Activated naive CD8-positive, alpha-beta T cell treated with anti-CD3 and anti-CD28 coated beads, Interleukin-2, amount 10 ng/mL, durations not matched to agents 7 days and 5 days (primary cell): ENCODE measurements at regions not wholly inside any gene's neighbourhood (a gene's known extent, or its start where the extent isn't known, plus 50 kb on each side); places are given as distances from the start of the nearest gene placed in this dataset.
A peak's percentile ranks its signal among the peaks of the same experiment; 100 is the strongest.

Experiments used
- ATAC-seq: fragments of 150-1000 bp; cut with Tn5 transposase; one replicate; pipeline ENCODE4 v1.10.0; 2021; ENCODE audit warnings: low read depth, moderate library complexity
- POLR2A ChIA-PET: fragments of 350-600 bp; sonication (Branson Sonifier 250); formaldehyde crosslinking; loops from one replicate; lab custom pipeline; 2021; ENCODE audit warnings: antibody characterized with exemption; lab: Charles Lee
- DNase-seq: peaks from one replicate; pipeline ENCODE4 v3.0.0; 2021
- H3K27ac Mint-ChIP-seq: one replicate; pipeline ENCODE4 v1.8.0; 2022; ENCODE audit warnings: mild to moderate bottlenecking, mixed read lengths
- H3K27me3 Mint-ChIP-seq: one replicate; pipeline ENCODE4 v1.8.0; 2022; ENCODE audit warnings: mild to moderate bottlenecking, moderate library complexity, mixed read lengths
- H3K36me3 Mint-ChIP-seq: one replicate; pipeline ENCODE4 v1.8.0; 2021; ENCODE audit warnings: mild to moderate bottlenecking, mixed read lengths
- H3K4me1 Mint-ChIP-seq: one replicate; pipeline ENCODE4 v1.8.0; 2021; ENCODE audit warnings: mixed read lengths
- H3K4me3 Mint-ChIP-seq: one replicate; pipeline ENCODE4 v1.8.0; 2022; ENCODE audit warnings: mild to moderate bottlenecking, moderate library complexity, mixed read lengths
- H3K9me3 Mint-ChIP-seq: one replicate; pipeline ENCODE4 v1.8.0; 2021; ENCODE audit warnings: mixed read lengths

GRCh38 chr15:70557521-70558258 lies 205.7 kb downstream of the UACA start:
- POLR2A ChIA-PET, result interaction anchor here (0.8 to 5.9 kb wide), 2 partner anchors 22 to 53 kb away, joined by 3 to 48 read pairs; no protein-coding TSS in a partner anchor
- H3K9me3 Mint-ChIP-seq, result no peaks in the 10 kb centered on the region
- H3K36me3 Mint-ChIP-seq, result no peaks in the 10 kb centered on the region
- H3K27me3 Mint-ChIP-seq, result peaks cover 10% of the 10 kb centered on the region
- H3K4me3 Mint-ChIP-seq, result no peak overlapping the region
- peaks cover 2% of the 10 kb centered on the region for H3K4me1 Mint-ChIP-seq
- DNase-seq (no peak), ATAC-seq (no peak)
- no peak overlapping the region for H3K27ac Mint-ChIP-seq

DNA sequence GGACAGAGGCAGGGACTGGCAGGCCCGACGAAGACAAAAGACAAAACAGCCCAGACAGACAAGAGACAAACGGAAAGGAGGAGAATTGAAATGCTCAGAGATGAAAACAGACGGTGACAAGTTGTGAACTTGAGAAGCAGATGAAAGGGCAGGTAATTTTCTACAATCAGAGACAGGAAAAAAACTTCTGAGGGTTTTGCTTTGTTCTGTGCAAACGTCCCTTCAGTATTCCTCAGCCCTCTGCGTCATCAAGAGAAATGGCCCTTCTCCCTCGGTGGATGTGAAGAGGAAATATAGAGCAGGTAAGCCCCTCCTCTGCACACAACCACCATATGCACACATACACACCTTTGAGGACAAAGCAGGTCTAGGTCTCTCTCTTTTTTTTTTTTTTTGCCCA lies 206.6 kb downstream of the UACA start:
- POLR2A ChIA-PET, result interaction anchor here (0.8 to 5.9 kb wide), 2 partner anchors 21 to 52 kb away, joined by 3 to 48 read pairs; no protein-coding TSS in a partner anchor
- Mint-ChIP-seq H3K36me3 (peaks cover 5% of the 10 kb centered on the region), H3K4me3 (no peak overlapping the region), H3K27ac (no peak overlapping the region), H3K9me3 (no peaks in the 10 kb centered on the region), H3K4me1 (peaks cover 5% of the 10 kb centered on the region), H3K27me3 (peaks cover 4% of the 10 kb centered on the region)
- DNase-seq, result no peak
- ATAC-seq, result no peak

GRCh38 chr15:70556151-70556741 lies 207.1 kb downstream of the UACA start:
- Mint-ChIP-seq H3K27ac (no peak overlapping the region), H3K4me1 (peaks cover 5% of the 10 kb centered on the region), H3K36me3 (peaks cover 6% of the 10 kb centered on the region), H3K9me3 (no peaks in the 10 kb centered on the region), H3K27me3 (peaks cover 4% of the 10 kb centered on the region), H3K4me3 (no peak overlapping the region)
- ATAC-seq (no peak), DNase-seq (no peak)
- POLR2A ChIA-PET, result interaction anchor here (5.9 kb wide), 1 partner anchor 21 kb away, joined by 48 read pairs; no protein-coding TSS in a partner anchor

DNA sequence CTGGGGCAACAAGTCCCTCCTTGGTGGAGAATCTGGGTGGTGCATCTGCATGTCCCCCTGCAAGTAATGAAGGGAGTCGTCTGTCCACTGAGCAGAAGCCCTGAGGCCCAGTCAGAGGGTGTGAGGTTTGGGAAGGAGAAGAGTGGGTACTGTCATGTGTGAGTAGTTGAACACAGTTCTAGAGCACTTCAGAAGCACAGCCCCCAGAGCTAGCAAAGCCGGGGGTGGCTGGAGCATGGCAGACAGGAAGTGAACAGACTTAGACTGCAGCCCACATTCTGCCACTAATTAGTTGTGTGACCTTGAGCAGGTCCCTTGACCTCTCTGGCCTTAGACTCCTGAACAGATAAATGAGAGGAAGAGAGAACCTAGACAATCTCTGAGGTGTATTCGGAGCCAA lies 207.6 kb downstream of the UACA start:
- H3K4me1 Mint-ChIP-seq, result peaks cover 5% of the 10 kb centered on the region
- H3K27ac Mint-ChIP-seq, result peak overlapping the region; percentile 13
- peaks cover 6% of the 10 kb centered on the region for H3K36me3 Mint-ChIP-seq
- DNase-seq, result no peak
- peaks cover 4% of the 10 kb centered on the region for H3K27me3 Mint-ChIP-seq
- H3K4me3 Mint-ChIP-seq, result no peak overlapping the region
- no peaks in the 10 kb centered on the region for H3K9me3 Mint-ChIP-seq
- POLR2A ChIA-PET, result interaction anchor here (0.6 to 5.9 kb wide), 2 partner anchors 20 to 491 kb away, joined by 4 to 48 read pairs; no protein-coding TSS in a partner anchor
- ATAC-seq, result no peak

DNA sequence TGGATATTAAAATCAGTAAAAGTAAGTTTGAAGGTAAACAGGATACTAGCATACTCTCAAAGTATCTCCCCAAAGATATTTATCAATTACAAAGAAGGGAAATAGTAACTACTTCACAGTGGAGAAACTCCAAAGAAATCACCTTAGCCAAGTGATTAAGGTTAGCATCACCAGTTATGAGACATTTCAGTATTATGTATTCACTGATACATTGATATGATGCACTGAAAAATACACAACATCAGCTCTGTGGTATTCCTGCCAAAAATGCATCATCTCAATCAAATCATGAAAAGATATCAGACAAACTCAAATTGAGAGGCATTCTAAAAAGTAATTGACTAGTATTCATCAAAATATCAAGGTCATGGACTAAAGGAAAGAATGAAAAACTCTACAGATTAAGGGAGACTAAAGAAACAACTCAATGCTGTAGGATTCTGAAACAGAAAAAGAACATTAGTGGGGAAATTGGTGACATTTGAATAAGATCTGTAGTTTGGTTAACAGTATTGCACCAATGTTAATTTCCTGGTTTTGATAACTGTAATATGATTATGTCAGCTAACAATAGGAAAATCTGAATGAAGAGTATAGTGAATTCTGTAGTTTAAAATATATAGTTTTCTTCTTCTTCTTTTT lies 215.4 kb downstream of the UACA start:
- Mint-ChIP-seq H3K36me3 (peaks cover 8% of the 10 kb centered on the region), H3K27ac (no peak overlapping the region), H3K9me3 (no peaks in the 10 kb centered on the region), H3K4me1 (peaks cover 20% of the 10 kb centered on the region), H3K4me3 (no peak overlapping the region), H3K27me3 (no peaks in the 10 kb centered on the region)
- ATAC-seq, result no peak
- no peak for DNase-seq
- POLR2A ChIA-PET, result no interaction called here

DNA sequence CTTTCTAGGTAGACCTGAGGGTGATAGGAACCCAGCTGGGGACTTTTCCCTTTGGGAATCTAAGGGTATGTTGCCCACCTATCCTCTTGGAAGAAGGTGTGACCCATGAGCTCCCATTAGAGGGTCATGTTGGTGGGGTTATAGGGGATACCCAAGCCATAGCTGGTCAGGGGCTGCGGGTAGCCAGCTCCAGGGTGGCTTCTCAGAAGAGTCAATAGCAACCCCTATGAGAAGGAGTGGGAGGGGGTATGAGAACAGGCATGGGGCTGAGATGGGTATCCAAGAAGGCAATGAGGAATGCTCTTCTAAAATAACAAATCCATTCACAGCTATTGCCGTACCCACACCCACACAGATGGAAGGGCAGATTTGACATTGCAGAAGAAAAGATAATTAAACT lies 217.8 kb downstream of the UACA start:
- peaks cover 2% of the 10 kb centered on the region for H3K36me3 Mint-ChIP-seq
- H3K27ac Mint-ChIP-seq, result no peak overlapping the region
- no peak for DNase-seq
- POLR2A ChIA-PET, result no interaction called here
- H3K4me3 Mint-ChIP-seq, result no peak overlapping the region
- peaks cover 8% of the 10 kb centered on the region for H3K27me3 Mint-ChIP-seq
- ATAC-seq, result no peak
- no peaks in the 10 kb centered on the region for H3K9me3 Mint-ChIP-seq
- H3K4me1 Mint-ChIP-seq, result peaks cover 22% of the 10 kb centered on the region

- DNase-seq (no peak), ATAC-seq (no peak)
- POLR2A ChIA-PET, result no interaction called here
- Mint-ChIP-seq H3K36me3 (peaks cover 4% of the 10 kb centered on the region), H3K4me3 (no peak overlapping the region), H3K27ac (no peak overlapping the region), H3K4me1 (peaks cover 20% of the 10 kb centered on the region), H3K27me3 (peaks cover 8% of the 10 kb centered on the region), H3K9me3 (no peaks in the 10 kb centered on the region)
Measured at GRCh38 chr15:70541511-70541910, 221.8 kb downstream of the UACA start.

- DNase-seq, result no peak
- Mint-ChIP-seq H3K27me3 (peaks cover 8% of the 10 kb centered on the region), H3K36me3 (peaks cover 5% of the 10 kb centered on the region), H3K4me1 (peaks cover 25% of the 10 kb centered on the region), H3K9me3 (no peaks in the 10 kb centered on the region), H3K4me3 (no peak overlapping the region), H3K27ac (no peak overlapping the region)
- POLR2A ChIA-PET, result interaction anchor here (1.2 kb wide), 1 partner anchor 12 kb away, joined by 4 read pairs; no protein-coding TSS in a partner anchor
- no peak for ATAC-seq
Measured at GRCh38 chr15:70539912-70540530, 223.3 kb downstream of the UACA start.

DNA sequence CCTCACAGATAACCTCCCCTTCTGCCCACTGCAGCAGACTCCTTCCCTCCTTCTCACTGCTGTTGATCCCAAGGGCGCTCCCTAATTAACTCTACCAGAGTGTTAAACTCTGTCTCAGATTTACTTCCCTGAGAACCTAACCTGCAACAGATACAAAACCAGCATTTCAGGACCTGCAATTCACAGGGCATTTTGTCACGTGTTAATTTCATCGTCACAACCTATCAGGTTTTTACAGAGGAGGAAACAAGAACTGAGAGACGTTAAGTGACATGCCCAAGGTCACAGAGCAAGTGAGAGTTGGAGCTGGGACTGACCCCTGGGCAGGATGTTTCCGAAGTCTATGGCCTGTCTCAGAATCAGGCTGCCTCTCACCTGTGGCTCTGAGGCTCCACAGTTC lies 223.9 kb downstream of the UACA start:
- Mint-ChIP-seq H3K27ac (no peak overlapping the region), H3K9me3 (no peaks in the 10 kb centered on the region), H3K27me3 (peaks cover 8% of the 10 kb centered on the region), H3K36me3 (peaks cover 3% of the 10 kb centered on the region), H3K4me1 (peaks cover 31% of the 10 kb centered on the region), H3K4me3 (no peak overlapping the region)
- no peak for DNase-seq
- ATAC-seq, result no peak
- POLR2A ChIA-PET, result no interaction called here

GRCh38 chr15:70538278-70538677 lies 225.1 kb downstream of the UACA start:
- Mint-ChIP-seq H3K4me1 (peaks cover 40% of the 10 kb centered on the region), H3K36me3 (peaks cover 5% of the 10 kb centered on the region)

GRCh38 chr15:70535955-70536338 lies 227.4 kb downstream of the UACA start:
- peak overlapping the region; percentile 88 for H3K4me3 Mint-ChIP-seq

More at GRCh38 chr15:70538278-70538677, 225.1 kb downstream of the UACA start:
- POLR2A ChIA-PET, result interaction anchor here (1.5 kb wide), 1 partner anchor 10 kb away, joined by 5 read pairs; no protein-coding TSS in a partner anchor
- H3K27me3 Mint-ChIP-seq, result peaks cover 8% of the 10 kb centered on the region
- H3K4me3 Mint-ChIP-seq, result no peak overlapping the region
- H3K9me3 Mint-ChIP-seq, result no peaks in the 10 kb centered on the region
- DNase-seq (no peak), ATAC-seq (no peak)
- H3K27ac Mint-ChIP-seq, result no peak overlapping the region

GRCh38 chr15:70535071-70535954 lies 228.0 kb downstream of the UACA start:
- Mint-ChIP-seq H3K4me1 (peaks cover 44% of the 10 kb centered on the region), H3K27me3 (no peaks in the 10 kb centered on the region), H3K4me3 (peak overlapping the region; percentile 88)

More at GRCh38 chr15:70535955-70536338, 227.4 kb downstream of the UACA start:
- ATAC-seq (no peak), DNase-seq (no peak)
- Mint-ChIP-seq H3K27ac (peak overlapping the region; percentile 95), H3K4me1 (peaks cover 41% of the 10 kb centered on the region), H3K9me3 (no peaks in the 10 kb centered on the region), H3K27me3 (peaks cover 3% of the 10 kb centered on the region), H3K36me3 (peaks cover 5% of the 10 kb centered on the region)
- POLR2A ChIA-PET, result interaction anchor here (0.8 to 4.0 kb wide), 10 partner anchors 9 to 1084 kb away, joined by 3 to 48 read pairs (median 4); partner anchors contain the start of gene RPLP1

More at GRCh38 chr15:70535071-70535954, 228.0 kb downstream of the UACA start:
- POLR2A ChIA-PET, result interaction anchor here (0.8 to 4.0 kb wide), 17 partner anchors 8 to 1083 kb away, joined by 3 to 48 read pairs (median 3); partner anchors contain the start of genes RPLP1 and TLE3
- Mint-ChIP-seq H3K27ac (peak overlapping the region; percentile 95), H3K9me3 (no peaks in the 10 kb centered on the region), H3K36me3 (peaks cover 6% of the 10 kb centered on the region)
- DNase-seq (peak; percentile 77), ATAC-seq (peak; percentile 87)
